HPDE6-E6E7 (cell line): ENCODE measurements at regions not wholly inside any gene's neighbourhood (a gene's known extent, or its start where the extent isn't known, plus 50 kb on each side); places are given as distances from the start of the nearest gene placed in this dataset.
"Not testable (repeated sequence)": the region's sequence is repeated elsewhere in the genome, so short reads cannot be mapped to it uniquely, and the experiment has no call there.

Experiments
- DNase-seq: peaks from one replicate; pipeline ENCODE4 v3.0.0; 2011; ENCODE audit warnings: missing footprints; ENCODE audit errors: extremely low spot score

- DNase-seq, result no peak
Observed at GRCh38 chr1:244297087-244297486, 154.6 kb downstream of the ADSS2 start.

- DNase-seq, result no peak
Observed at GRCh38 chr1:244297616-244298015, 154.1 kb downstream of the ADSS2 start.

- DNase-seq, result not testable (repeated sequence)
Observed at GRCh38 chr1:244300029-244300375, 151.7 kb downstream of the ADSS2 start.

- no peak for DNase-seq
Observed at GRCh38 chr1:244301595-244302130, 150.0 kb downstream of the ADSS2 start.

GRCh38 chr1:244302876-244303609, 148.7 kb downstream of the ADSS2 start:
- DNase-seq, result peak; percentile 87

GRCh38 chr1:244303610-244303969, 148.1 kb downstream of the ADSS2 start:
- no peak for DNase-seq

GRCh38 chr1:244304156-244304555, 147.6 kb downstream of the ADSS2 start:
- DNase-seq, result no peak

GRCh38 chr1:244304656-244305055, 147.1 kb downstream of the ADSS2 start:
- DNase-seq, result no peak

- DNase-seq, result no peak
Observed at GRCh38 chr1:244305776-244306341, 145.8 kb downstream of the ADSS2 start.

GRCh38 chr1:244306544-244306943, 145.2 kb downstream of the ADSS2 start:
- DNase-seq, result no peak

- DNase-seq, result not testable (repeated sequence)
Observed at GRCh38 chr1:244309191-244309590, 142.5 kb downstream of the ADSS2 start.

GRCh38 chr1:244311784-244312532, 139.8 kb downstream of the ADSS2 start:
- DNase-seq, result no peak

- DNase-seq, result no peak
Observed at GRCh38 chr1:244313346-244313745, 138.4 kb downstream of the ADSS2 start.

- DNase-seq, result no peak
Observed at GRCh38 chr1:244314921-244315559, 136.7 kb downstream of the ADSS2 start.

GRCh38 chr1:244315996-244316395, 135.7 kb downstream of the ADSS2 start:
- no peak for DNase-seq

GRCh38 chr1:244316407-244316806, 135.3 kb downstream of the ADSS2 start:
- DNase-seq, result no peak

GRCh38 chr1:244316986-244317655, 134.6 kb downstream of the ADSS2 start:
- no peak for DNase-seq

- no peak for DNase-seq
Observed at GRCh38 chr1:244318078-244318477, 133.6 kb downstream of the ADSS2 start.

GRCh38 chr1:244318512-244318911, 133.2 kb downstream of the ADSS2 start:
- DNase-seq, result no peak

GRCh38 chr1:244319283-244320132, 132.2 kb downstream of the ADSS2 start:
- DNase-seq, result no peak

GRCh38 chr1:244322181-244322580, 129.5 kb downstream of the ADSS2 start:
- no peak for DNase-seq
